ENCODE measurements at regions not wholly inside any gene's neighbourhood (a gene's known extent, or its start where the extent isn't known, plus 50 kb on each side); places are given as distances from the start of the nearest gene placed in this dataset.
"Not testable (repeated sequence)": the region's sequence is repeated elsewhere in the genome, so short reads cannot be mapped to it uniquely, and the experiment has no call there.

DNA sequence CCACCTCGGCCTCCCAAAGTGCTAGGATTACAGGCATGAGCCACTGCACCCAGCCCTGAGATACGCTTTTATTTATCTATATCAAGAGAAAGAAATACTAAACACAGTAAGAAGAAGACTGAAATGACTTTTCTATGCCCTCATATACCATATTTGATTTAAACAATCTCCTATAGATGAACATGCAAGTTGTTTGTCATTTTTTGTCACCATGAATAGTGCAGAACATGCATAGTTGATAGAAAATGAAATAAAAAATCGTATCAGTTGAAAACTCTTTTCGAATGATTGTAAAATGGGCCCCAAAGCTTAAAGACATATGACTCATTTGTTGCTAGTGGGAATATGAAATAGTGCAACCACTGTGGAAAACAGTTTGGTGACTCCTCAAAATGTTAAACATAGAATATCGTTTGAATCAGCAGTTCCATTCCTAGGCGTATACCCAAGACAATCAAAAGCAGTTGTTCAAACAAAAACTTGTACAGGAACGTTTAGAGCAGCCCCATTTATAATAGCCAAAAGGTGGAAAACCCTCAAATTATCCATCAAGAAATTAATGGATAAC is 61.4 kb upstream of the ANKH start:
- no peaks in the 10 kb centered on the region for H3K4me1 ChIP-seq (ENCODE audit: control insufficient read depth, insufficient read depth, low read length, poor library complexity, severe bottlenecking)
- no peaks in the 10 kb centered on the region for H3K9me3 ChIP-seq (ENCODE audit: control insufficient read depth, low read length)
- no peak overlapping the region for H3K27ac ChIP-seq (ENCODE audit: insufficient read depth, low read length, poor library complexity, severe bottlenecking)
- DNase-seq: no peak
- H3K27me3 ChIP-seq (replicated peaks; ENCODE audit: control insufficient read depth, insufficient read depth, low read length, poor library complexity, severe bottlenecking): no peaks in the 10 kb centered on the region
- H3K36me3 ChIP-seq (ENCODE audit: control insufficient read depth, insufficient read depth, low read length): no peaks in the 10 kb centered on the region
- no peak overlapping the region for H3K4me3 ChIP-seq (ENCODE audit: insufficient read depth, low read depth, low read length, poor library complexity, severe bottlenecking)

DNA sequence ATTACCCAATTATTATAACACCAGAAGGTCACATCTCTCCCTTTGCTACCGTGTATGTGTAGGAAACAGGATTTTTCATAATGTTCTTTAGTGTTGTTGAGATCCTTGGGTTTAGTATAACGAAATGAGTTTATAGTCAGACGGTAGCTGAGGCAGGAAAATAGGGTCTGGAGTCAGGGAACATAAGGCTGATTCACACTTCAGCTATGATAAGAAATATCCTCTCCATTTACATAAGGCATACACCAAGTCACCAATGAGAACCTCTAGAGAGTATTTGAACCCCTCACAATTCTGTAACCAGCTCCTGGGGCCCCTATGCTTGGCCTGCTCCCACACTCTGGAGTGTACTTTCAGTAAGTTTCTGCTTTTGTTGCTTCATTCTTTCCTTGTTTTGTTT is 58.9 kb upstream of the ANKH start:
- no peaks in the 10 kb centered on the region for H3K9me3 ChIP-seq (ENCODE audit: control insufficient read depth, low read length)
- H3K4me3 ChIP-seq (ENCODE audit: insufficient read depth, low read depth, low read length, poor library complexity, severe bottlenecking): no peak overlapping the region
- H3K27ac ChIP-seq (ENCODE audit: insufficient read depth, low read length, poor library complexity, severe bottlenecking): no peak overlapping the region
- H3K27me3 ChIP-seq (replicated peaks; ENCODE audit: control insufficient read depth, insufficient read depth, low read length, poor library complexity, severe bottlenecking): no peaks in the 10 kb centered on the region
- H3K36me3 ChIP-seq (ENCODE audit: control insufficient read depth, insufficient read depth, low read length): no peaks in the 10 kb centered on the region
- H3K4me1 ChIP-seq (ENCODE audit: control insufficient read depth, insufficient read depth, low read length, poor library complexity, severe bottlenecking): peaks cover 4% of the 10 kb centered on the region
- DNase-seq: no peak

DNA sequence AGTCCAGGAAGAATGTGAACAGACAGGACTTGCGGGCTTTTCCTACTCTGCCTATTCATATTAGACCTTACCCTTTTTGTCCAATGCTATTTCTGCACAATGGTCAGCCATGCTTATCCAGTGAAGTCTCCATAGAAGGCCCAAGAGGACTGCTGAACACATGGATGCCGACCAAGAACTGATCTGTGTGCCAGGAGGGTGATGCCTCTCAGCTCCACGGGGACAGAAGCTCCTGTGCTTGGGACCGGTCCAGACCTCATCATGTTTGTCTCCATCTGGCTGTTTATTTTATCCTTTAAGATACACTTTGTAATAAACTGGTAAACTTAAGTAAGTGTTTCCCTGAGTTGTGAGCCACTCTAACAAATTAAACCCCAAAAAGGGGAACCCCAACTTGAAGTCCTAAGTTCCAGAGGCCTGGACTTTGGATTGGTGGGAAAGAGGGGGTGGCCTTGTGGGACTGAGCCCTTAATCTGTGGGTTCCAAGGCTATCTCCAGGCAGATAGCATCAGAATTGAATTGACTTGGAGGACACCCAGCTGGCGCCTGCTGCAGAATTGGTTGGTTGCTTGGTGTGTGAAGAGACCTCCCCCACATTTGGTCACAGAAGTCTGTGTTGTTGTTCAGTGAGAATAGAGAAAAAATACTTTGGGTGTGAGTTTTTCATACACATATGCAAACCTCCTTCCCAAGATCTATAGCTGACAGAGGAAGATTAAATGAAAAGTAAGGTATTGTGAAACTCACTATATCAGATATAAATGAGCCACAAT is 57.9 kb upstream of the ANKH start:
- H3K27ac ChIP-seq (ENCODE audit: insufficient read depth, low read length, poor library complexity, severe bottlenecking): no peak overlapping the region
- DNase-seq: no peak
- no peak overlapping the region for H3K4me3 ChIP-seq (ENCODE audit: insufficient read depth, low read depth, low read length, poor library complexity, severe bottlenecking)
- no peaks in the 10 kb centered on the region for H3K36me3 ChIP-seq (ENCODE audit: control insufficient read depth, insufficient read depth, low read length)
- H3K27me3 ChIP-seq (replicated peaks; ENCODE audit: control insufficient read depth, insufficient read depth, low read length, poor library complexity, severe bottlenecking): no peaks in the 10 kb centered on the region
- peaks cover 8% of the 10 kb centered on the region for H3K4me1 ChIP-seq (ENCODE audit: control insufficient read depth, insufficient read depth, low read length, poor library complexity, severe bottlenecking)
- no peaks in the 10 kb centered on the region for H3K9me3 ChIP-seq (ENCODE audit: control insufficient read depth, low read length)

DNA sequence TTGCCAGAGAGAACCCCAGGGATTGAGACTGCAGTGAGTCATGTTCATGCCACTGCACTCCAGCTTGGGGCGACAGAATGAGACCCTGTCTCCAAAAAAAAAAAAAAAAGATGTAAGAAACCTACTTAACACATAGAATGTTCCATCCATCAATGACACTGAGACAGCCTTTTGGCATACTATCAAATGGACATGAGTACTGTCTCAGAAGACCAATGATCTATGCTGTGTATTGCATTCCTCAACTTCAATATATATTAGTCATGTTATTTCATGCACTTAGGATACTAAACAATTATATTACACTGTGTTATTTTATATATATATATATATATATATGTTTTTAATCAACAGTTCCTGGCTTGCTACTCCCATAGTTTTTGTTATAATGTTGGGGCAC is 57.1 kb upstream of the ANKH start:
- Histone ChIP-seq H3K4me3 (ENCODE audit: insufficient read depth, low read depth, low read length, poor library complexity, severe bottlenecking) (no peak overlapping the region), H3K36me3 (ENCODE audit: control insufficient read depth, insufficient read depth, low read length) (no peaks in the 10 kb centered on the region), H3K27ac (ENCODE audit: insufficient read depth, low read length, poor library complexity, severe bottlenecking) (no peak overlapping the region), H3K4me1 (ENCODE audit: control insufficient read depth, insufficient read depth, low read length, poor library complexity, severe bottlenecking) (peaks cover 8% of the 10 kb centered on the region), H3K27me3 (replicated peaks; ENCODE audit: control insufficient read depth, insufficient read depth, low read length, poor library complexity, severe bottlenecking) (no peaks in the 10 kb centered on the region), H3K9me3 (ENCODE audit: control insufficient read depth, low read length) (no peaks in the 10 kb centered on the region)
- no peak for DNase-seq

DNA sequence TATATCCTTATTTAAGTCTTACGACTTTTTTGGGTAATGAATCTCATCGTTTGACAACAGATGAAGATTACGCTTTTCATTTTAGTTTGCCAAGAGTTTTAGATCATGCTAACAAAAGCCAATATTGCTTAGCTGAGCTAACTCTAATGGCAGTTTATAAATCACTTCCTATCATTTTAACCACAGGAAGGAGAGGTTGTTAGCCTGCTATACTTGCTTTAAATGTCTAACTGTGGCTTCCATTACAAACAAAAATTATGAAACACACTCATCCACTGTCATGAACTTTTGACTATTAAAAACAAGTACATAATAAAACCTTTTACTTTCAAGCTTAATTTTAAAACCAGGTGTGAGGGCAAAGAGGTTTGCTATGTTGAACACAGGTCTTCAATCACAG is 53.7 kb upstream of the ANKH start:
- Histone ChIP-seq H3K4me1 (ENCODE audit: control insufficient read depth, insufficient read depth, low read length, poor library complexity, severe bottlenecking) (peaks cover 8% of the 10 kb centered on the region), H3K27ac (ENCODE audit: insufficient read depth, low read length, poor library complexity, severe bottlenecking) (peak overlapping the region; percentile 11), H3K9me3 (ENCODE audit: control insufficient read depth, low read length) (no peaks in the 10 kb centered on the region), H3K36me3 (ENCODE audit: control insufficient read depth, insufficient read depth, low read length) (no peaks in the 10 kb centered on the region), H3K4me3 (ENCODE audit: insufficient read depth, low read depth, low read length, poor library complexity, severe bottlenecking) (no peak overlapping the region), H3K27me3 (replicated peaks; ENCODE audit: control insufficient read depth, insufficient read depth, low read length, poor library complexity, severe bottlenecking) (no peaks in the 10 kb centered on the region)
- no peak for DNase-seq

DNA sequence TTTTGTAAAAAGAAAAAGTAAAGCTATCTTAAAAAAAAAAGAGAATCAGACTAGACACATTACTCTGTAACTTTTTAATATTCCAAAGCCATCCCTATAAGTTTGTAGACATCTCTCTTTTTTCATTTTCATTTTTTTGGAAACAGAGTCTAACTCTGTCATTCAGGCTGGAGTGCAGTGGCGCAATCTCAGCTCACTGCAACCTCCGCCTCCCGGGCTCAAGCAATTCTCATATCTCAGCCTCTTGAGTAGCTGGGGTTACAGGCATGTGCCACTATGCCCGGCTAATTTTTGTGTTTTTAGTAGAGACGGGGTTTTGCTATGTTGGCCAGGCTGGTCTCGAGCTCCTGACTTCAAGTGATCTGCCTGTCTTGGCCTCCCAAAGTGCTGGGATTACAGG is 51.4 kb upstream of the ANKH start:
- not testable (repeated sequence) for H3K27ac ChIP-seq (ENCODE audit: insufficient read depth, low read length, poor library complexity, severe bottlenecking); H3K27me3 ChIP-seq (replicated peaks; ENCODE audit: control insufficient read depth, insufficient read depth, low read length, poor library complexity, severe bottlenecking); H3K4me3 ChIP-seq (ENCODE audit: insufficient read depth, low read depth, low read length, poor library complexity, severe bottlenecking); DNase-seq; H3K9me3 ChIP-seq (ENCODE audit: control insufficient read depth, low read length); H3K4me1 ChIP-seq (ENCODE audit: control insufficient read depth, insufficient read depth, low read length, poor library complexity, severe bottlenecking); H3K36me3 ChIP-seq (ENCODE audit: control insufficient read depth, insufficient read depth, low read length)

DNA sequence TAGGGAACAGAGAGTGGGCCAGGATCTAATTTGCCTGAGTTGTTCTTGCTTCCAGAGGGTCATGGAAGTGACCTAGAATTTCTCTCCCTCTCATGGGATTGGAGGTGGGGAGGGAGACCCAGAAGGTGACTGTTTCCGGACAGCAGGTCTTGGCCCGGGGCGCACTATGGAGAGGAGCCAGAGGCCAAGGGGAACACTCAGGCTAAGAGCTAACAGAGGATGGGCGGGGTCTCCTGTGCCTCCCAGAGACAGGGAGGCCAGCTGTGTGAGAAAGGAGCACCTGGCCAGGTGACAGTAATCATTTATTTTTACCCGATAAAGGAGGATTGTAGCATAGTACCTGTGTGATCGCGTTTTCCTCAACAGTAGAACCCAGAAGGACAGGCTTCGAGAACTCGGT is 50.9 kb upstream of the ANKH start:
- H3K36me3 ChIP-seq (ENCODE audit: control insufficient read depth, insufficient read depth, low read length): no peaks in the 10 kb centered on the region
- H3K9me3 ChIP-seq (ENCODE audit: control insufficient read depth, low read length): no peaks in the 10 kb centered on the region
- no peak overlapping the region for H3K4me3 ChIP-seq (ENCODE audit: insufficient read depth, low read depth, low read length, poor library complexity, severe bottlenecking)
- no peak for DNase-seq
- no peak overlapping the region for H3K27ac ChIP-seq (ENCODE audit: insufficient read depth, low read length, poor library complexity, severe bottlenecking)
- no peaks in the 10 kb centered on the region for H3K27me3 ChIP-seq (replicated peaks; ENCODE audit: control insufficient read depth, insufficient read depth, low read length, poor library complexity, severe bottlenecking)
- H3K4me1 ChIP-seq (ENCODE audit: control insufficient read depth, insufficient read depth, low read length, poor library complexity, severe bottlenecking): peaks cover 8% of the 10 kb centered on the region

Data from effector memory CD4-positive, alpha-beta T cell (primary cell).